IMR-90 (cell line): ENCODE measurements at regions not wholly inside any gene's neighbourhood (a gene's known extent, or its start where the extent isn't known, plus 50 kb on each side); places are given as distances from the start of the nearest gene placed in this dataset.

Experiments used
- BHLHE40 ChIP-seq: fragments of 150-350 bp; IDR thresholded peaks from 2 replicates; pipeline ENCODE4 v1.6.1; 2016; ENCODE audit warnings: mild to moderate bottlenecking, low read depth, low read length
- CEBPB ChIP-seq: IDR thresholded peaks from 2 replicates; pipeline ENCODE4 v1.6.1; 2012; ENCODE audit warnings: low read depth, low read length, improper control_type of control experiment
- CTCF ChIP-seq: conservative IDR thresholded peaks from 2 replicates; pipeline ENCODE4 v1.5.1; 2012; ENCODE audit warnings: mild to moderate bottlenecking, low read depth, low read length, improper control_type of control experiment
- ELK1 ChIP-seq: fragments of 150-350 bp; IDR thresholded peaks from 2 replicates; pipeline ENCODE4 v1.6.1; 2016; ENCODE audit warnings: low read depth, mild to moderate bottlenecking, low read length, moderate library complexity, borderline replicate concordance
- MAFK ChIP-seq: IDR thresholded peaks from 2 replicates; pipeline ENCODE4 v1.6.1; 2012; ENCODE audit warnings: low read depth, low read length, improper control_type of control experiment
- MXI1 ChIP-seq: IDR thresholded peaks from 2 replicates; pipeline ENCODE4 v1.6.1; 2012; ENCODE audit warnings: low read depth, mild to moderate bottlenecking, low read length, moderate library complexity, borderline replicate concordance
- POLR2A ChIP-seq: IDR thresholded peaks from 2 replicates; pipeline ENCODE4 v1.6.1; 2012; ENCODE audit warnings: mild to moderate bottlenecking, low read depth, low read length
- RAD21 ChIP-seq: IDR thresholded peaks from 2 replicates; pipeline ENCODE4 v1.6.1; 2012; ENCODE audit warnings: low read length, improper control_type of control experiment
- RCOR1 ChIP-seq: IDR thresholded peaks from 2 replicates; pipeline ENCODE4 v1.6.1; 2012; ENCODE audit warnings: mild to moderate bottlenecking, low read length, improper control_type of control experiment; ENCODE audit not compliant: insufficient replicate concordance
- SMC3 ChIP-seq: fragments of 150-350 bp; IDR thresholded peaks from 2 replicates; pipeline ENCODE4 v1.6.1; 2016; ENCODE audit warnings: low read depth, mild to moderate bottlenecking, antibody characterized with exemption, low read length, moderate library complexity
- TF ChIP-seq, protein P1 (sequence below): fragments of 150-350 bp; IDR thresholded peaks from 2 replicates; pipeline ENCODE4 v1.6.1; 2017; ENCODE audit warnings: mild to moderate bottlenecking, antibody characterized with exemption, low read length, low read depth

DNA sequence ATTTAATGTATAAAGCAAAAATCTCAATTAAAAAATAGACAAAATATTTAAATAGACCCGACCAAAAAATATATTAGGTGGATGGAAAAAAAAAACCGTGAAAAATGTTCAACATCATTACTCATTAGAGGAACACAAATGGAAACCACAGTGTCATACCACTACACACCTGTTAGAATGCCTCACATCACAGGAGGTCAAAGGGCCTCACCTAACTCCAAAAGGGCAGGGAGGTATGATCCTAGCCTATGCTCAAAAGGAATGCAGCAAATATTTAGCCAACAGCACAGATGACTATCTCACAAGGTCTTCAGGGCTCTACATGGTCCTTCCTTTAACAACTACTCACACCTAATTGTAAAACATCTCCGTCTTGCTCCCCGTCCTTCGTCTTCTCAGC lies 185.5 kb upstream of the SETBP1 start:
- TF ChIP-seq MXI1, result no peak
- TF ChIP-seq POLR2A, result no peak
- TF ChIP-seq CTCF, result no peak
- no peak for TF ChIP-seq MAFK
- TF ChIP-seq, protein P1, sequence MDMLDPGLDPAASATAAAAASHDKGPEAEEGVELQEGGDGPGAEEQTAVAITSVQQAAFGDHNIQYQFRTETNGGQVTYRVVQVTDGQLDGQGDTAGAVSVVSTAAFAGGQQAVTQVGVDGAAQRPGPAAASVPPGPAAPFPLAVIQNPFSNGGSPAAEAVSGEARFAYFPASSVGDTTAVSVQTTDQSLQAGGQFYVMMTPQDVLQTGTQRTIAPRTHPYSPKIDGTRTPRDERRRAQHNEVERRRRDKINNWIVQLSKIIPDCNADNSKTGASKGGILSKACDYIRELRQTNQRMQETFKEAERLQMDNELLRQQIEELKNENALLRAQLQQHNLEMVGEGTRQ, result no peak
- no peak for TF ChIP-seq SMC3
- no peak for TF ChIP-seq RAD21
- no peak for TF ChIP-seq BHLHE40
- no peak for TF ChIP-seq CEBPB
- TF ChIP-seq RCOR1, result no peak
- no peak for TF ChIP-seq ELK1
